ENCODE measurements at regions not wholly inside any gene's neighbourhood (a gene's known extent, or its start where the extent isn't known, plus 50 kb on each side); places are given as distances from the start of the nearest gene placed in this dataset.

DNA sequence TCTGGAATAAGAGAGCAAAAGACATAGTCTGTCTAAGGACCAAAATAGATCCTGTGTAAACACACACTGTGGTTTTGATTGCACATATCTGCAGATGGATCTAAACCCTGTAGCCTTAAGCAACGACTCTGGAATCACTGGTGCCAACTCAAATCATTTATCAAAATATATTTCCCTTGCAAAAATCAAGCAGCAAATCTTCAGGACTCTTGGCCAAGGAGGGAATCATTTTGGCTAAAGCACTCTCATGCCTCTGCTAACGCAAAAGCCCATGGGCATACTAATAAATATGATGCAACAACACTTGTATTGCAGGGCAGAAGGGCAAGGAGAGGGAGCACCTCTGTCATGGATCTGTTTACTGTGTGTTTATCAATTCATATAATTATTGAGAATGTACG is 155.4 kb upstream of the DUSP10 start:
- DNase-seq = no peak

DNA sequence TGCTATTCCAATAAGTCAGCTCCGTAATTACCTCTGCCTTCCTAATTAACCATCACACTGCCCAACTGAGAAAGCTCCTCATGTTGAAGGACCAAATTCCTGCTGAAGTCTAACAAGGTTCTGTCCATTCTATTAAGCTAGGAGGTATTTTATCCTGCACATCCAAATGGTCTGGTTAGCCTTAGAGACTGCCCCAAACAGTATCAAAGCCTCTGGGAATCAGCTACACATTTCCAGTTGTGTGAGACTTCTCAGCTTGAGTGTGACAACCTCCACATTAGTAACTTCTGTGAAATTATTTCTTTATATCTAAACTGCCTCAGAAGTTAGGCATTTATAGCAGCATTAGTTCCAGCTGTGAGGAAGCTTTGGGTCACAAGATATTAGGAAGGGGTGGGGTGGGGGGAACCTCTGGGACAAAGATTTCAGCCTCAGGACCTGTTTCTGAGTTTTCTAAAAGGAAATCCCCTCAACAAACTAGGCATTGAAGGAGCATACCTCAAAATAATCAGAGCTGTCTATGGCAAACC is 150.5 kb upstream of the DUSP10 start:
- DNase-seq = no peak

DNA sequence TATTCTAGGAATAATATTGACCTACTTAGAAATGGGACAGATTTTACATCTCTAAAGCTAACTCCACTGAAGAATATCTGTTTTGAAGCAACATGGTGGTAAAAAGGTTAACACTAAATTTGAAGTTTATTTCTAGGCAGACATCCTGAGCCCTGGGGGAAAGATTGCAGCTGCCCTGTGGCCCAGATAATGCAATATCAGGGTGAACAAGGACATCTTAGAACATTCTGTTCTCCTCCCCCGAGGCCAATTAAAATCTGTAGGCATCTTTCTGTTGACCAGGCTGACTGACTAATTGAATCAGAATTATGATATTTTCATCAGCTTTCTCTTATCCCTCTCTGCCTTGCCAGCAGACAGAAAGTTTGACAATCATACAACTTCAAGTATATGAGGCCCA is 149.8 kb upstream of the DUSP10 start:
- DNase-seq = no peak

- DNase-seq = no peak
Measured at GRCh38 chr1:221888801-221889200, 146.9 kb upstream of the DUSP10 start.

DNA sequence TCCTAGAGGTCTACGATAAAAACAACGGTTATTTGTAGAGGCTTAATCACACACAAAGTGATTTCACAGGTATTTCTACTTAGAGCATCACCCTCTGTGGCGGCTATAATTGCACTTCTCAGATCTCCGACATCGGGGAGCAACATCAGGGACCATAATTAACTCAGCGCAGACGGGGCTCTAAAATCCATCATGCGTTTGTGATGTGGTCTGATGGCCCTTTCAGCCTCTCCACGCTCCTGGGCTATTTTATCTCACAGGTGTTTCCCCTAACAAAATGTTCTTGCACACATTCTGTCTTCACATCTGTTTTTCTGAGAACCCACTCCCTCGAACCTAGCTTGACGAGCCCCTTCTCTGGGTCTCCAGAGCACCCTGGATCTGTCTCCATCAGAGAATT is 146.3 kb upstream of the DUSP10 start:
- no peak for DNase-seq

DNA sequence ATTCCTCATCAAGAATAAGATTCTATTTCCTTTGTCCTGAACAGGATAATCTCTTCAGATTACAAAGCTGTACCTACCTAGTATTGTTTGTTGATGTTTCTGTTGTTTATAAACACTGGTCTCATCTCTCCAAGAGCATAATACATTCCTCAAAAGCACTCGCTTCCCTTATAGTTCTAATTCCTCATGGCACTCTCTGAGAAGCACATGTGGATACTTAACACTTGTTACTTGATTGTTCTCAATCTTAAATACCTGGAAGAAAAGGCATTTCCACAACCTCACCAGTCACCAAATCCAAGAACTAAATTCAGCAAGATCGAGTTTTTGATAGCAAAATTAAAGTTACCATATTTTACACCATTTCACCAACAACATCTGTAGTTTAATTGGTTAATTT is 145.9 kb upstream of the DUSP10 start:
- no peak for DNase-seq

DNA sequence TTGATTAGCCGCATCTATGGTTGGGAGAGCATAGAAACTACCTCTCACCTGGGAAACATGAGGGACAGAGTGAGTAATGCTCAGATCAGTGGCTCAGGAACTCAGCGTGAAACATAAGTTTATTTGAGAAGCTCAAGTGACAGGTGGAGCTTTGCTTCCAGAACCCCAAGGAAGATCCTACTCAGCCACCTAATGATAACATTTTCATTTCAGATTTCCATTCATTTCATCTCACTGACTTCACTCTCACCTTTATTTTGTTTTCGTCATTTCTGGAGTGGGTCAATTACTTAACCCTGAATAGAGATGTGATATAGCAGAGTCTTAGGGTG is 145.5 kb upstream of the DUSP10 start:
- DNase-seq = no peak

GRCh38 chr1:221886743-221887414 is 145.0 kb upstream of the DUSP10 start:
- DNase-seq = no peak

GRCh38 chr1:221886311-221886710 is 144.4 kb upstream of the DUSP10 start:
- DNase-seq = no peak

GRCh38 chr1:221884821-221885220 is 142.9 kb upstream of the DUSP10 start:
- DNase-seq = no peak

- no peak for DNase-seq
Measured at GRCh38 chr1:221881805-221882581, 140.1 kb upstream of the DUSP10 start.

- DNase-seq = no peak
Measured at GRCh38 chr1:221880182-221880581, 138.3 kb upstream of the DUSP10 start.

DNA sequence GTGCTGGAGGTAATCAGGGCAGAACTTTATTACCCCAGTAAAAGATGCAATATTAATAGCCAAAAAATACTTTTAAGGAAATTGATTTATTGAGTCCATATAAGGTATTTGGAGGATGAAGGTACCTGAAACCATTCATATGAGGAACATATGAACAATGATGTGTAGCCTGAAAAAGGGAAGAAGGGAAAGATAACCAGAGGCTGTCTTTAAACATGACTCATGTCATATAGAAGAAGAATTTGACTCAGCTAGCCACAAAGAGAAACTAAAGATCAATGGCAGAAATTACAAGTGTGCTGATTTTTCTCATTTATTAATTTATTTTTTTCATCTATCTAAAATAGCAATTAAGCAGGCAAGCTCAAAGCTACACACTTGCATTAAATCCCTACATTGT is 136.2 kb upstream of the DUSP10 start:
- DNase-seq = no peak

GRCh38 chr1:221877311-221877710 is 135.4 kb upstream of the DUSP10 start:
- no peak for DNase-seq

- DNase-seq = no peak
Measured at GRCh38 chr1:221875004-221875330, 133.1 kb upstream of the DUSP10 start.

DNA sequence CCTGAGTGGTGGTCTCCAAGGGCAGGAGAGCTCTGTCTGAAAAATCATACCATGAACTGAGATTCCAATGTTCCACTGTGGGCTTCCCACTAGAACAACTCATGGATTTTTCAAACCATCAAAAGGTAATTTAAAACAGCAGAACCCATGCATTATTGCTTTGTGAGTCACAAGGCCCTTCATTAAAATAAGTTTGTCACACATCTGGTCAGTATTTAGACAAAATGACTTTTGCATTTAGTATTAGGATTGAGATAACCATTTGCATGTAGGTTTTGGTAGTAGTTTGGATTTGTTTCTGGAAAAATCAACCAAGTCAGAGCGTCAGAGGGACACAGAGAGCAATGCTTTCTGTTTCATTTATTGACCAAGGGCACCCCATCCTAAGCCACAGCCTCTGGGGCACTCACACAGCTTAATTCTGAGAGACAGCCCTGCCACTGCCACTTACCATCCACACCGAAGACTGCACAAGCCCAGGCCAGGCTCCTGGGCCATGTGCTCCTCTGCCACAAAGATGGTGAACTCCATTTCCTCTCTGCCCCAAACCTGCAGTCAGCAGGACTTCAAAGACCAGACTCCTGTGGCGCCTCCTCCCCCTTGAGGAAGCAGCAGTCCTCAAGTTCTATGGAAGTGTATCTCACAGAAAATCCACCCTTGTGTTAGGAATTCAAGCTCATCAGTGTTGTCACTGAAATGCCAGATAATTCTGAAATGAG is 132.6 kb upstream of the DUSP10 start:
- no peak for DNase-seq

- no peak for DNase-seq
Measured at GRCh38 chr1:221873673-221874072, 131.8 kb upstream of the DUSP10 start.

- DNase-seq = no peak
Measured at GRCh38 chr1:221871056-221871455, 129.2 kb upstream of the DUSP10 start.

DNA sequence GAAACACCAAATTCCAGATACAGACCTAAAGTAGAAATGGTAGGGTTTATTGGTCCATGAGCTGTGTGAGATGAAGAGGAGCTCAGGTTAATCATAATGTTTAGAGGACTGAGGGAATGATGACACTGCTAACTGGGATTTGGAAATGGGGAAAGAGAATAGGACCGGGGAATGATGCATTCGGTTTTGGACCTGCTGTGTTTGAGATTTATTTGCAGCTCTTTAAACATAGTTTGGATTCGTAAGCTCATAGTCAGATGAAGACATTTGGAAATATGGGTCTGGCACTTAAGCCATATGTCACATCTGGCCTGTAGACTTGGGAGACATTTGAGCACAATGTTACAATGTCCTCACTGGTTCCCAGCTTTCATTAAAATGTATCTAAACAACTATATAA is 127.9 kb upstream of the DUSP10 start:
- DNase-seq = no peak

DNA sequence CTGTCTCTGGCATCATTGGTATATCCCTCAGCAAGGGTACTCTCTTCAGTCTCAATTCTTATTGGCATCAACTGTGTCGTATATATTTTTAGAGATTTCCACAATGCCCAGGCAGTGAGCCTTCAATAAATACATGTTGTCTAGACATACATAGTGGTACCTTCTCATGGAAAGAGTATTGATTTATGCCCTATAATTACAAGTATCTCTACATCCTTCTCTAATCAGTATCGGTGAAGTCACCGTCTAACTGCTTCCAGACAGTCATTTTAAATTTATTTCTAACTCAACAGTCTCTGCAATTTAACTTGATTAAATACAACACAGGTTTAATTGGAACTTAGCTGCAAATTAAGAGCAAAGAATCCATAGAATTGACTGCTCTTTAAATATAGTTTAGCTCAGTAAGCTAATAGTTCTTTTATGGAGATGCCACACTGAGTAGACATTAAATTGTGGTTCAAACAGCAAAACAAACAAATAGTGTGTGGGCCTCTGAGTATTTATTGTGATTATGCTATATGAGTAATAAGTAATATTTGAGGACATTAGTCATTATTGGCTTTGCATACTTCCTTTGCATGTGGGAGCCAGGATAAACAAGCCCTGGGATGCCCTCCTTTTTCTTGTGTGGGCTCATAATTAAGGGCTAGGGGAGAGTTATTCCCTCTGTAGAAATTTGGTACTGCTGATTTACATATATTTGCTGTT is 126.9 kb upstream of the DUSP10 start:
- DNase-seq = no peak

- no peak for DNase-seq
Measured at GRCh38 chr1:221867003-221867402, 125.1 kb upstream of the DUSP10 start.

DNA sequence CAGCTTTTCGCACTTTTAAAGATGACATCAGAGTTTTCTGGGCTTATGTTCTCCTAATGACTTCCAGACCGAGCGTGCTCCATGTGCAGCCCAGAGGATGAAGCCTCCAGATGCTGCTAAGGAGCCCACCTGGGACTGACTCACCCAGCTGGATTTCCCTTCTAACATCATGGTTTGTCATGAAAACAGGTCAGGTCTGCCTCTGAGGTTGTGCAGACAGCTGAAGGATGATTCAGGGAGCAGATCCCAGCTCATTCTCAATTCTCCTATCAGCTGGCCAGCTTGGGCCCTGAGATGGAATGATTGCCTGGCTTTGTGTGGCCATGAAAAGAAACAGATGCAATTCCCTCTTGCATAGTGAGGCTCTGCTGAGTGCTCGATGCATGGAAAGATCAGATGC is 123.9 kb upstream of the DUSP10 start:
- DNase-seq = no peak

GRCh38 chr1:221863635-221864034 is 121.7 kb upstream of the DUSP10 start:
- no peak for DNase-seq
